ENCODE measurements at regions not wholly inside any gene's neighbourhood (a gene's known extent, or its start where the extent isn't known, plus 50 kb on each side); places are given as distances from the start of the nearest gene placed in this dataset.
"Not testable (repeated sequence)": the region's sequence is repeated elsewhere in the genome, so short reads cannot be mapped to it uniquely, and the experiment has no call there.

GRCh38 chr4:75327804-75328512, 186.2 kb downstream of the RCHY1 start:
- no peak for DNase-seq (ENCODE audit: low spot score)
- in situ Hi-C loops (cut with MboI; ENCODE audit: low pct_unique_long_range_greater_than_20kb, low sequenced_read_pairs, unreplicated experiment) = no loop called here
- TF ChIP-seq CTCF (IDR thresholded peaks at IDR 0.05; ENCODE audit: extremely low read depth, insufficient read depth, missing control alignments) = no peak

- DNase-seq (ENCODE audit: low spot score) = no peak
- in situ Hi-C loops (cut with MboI; ENCODE audit: low pct_unique_long_range_greater_than_20kb, low sequenced_read_pairs, unreplicated experiment) = no loop called here
- no peak for TF ChIP-seq CTCF (IDR thresholded peaks at IDR 0.05; ENCODE audit: extremely low read depth, insufficient read depth, missing control alignments)
Observed at GRCh38 chr4:75325318-75325979, 188.8 kb downstream of the RCHY1 start.

GRCh38 chr4:75321484-75321883, 192.7 kb downstream of the RCHY1 start:
- TF ChIP-seq CTCF (IDR thresholded peaks at IDR 0.05; ENCODE audit: extremely low read depth, insufficient read depth, missing control alignments) = no peak
- in situ Hi-C loops (cut with MboI; ENCODE audit: low pct_unique_long_range_greater_than_20kb, low sequenced_read_pairs, unreplicated experiment) = no loop called here

GRCh38 chr4:75317641-75318040, 196.6 kb downstream of the RCHY1 start:
- in situ Hi-C loops (cut with MboI; ENCODE audit: low pct_unique_long_range_greater_than_20kb, low sequenced_read_pairs, unreplicated experiment); DNase-seq (ENCODE audit: low spot score): not testable (repeated sequence)

More at GRCh38 chr4:75321484-75321883, 192.7 kb downstream of the RCHY1 start:
- DNase-seq (ENCODE audit: low spot score) = no peak

GRCh38 chr4:75308049-75308448, 206.2 kb downstream of the RCHY1 start:
- DNase-seq (ENCODE audit: low spot score) = no peak
- TF ChIP-seq CTCF (IDR thresholded peaks at IDR 0.05; ENCODE audit: extremely low read depth, insufficient read depth, missing control alignments) = no peak
- in situ Hi-C loops (cut with MboI; ENCODE audit: low pct_unique_long_range_greater_than_20kb, low sequenced_read_pairs, unreplicated experiment) = no loop called here

GRCh38 chr4:75306506-75306905, 207.7 kb downstream of the RCHY1 start:
- no peak for TF ChIP-seq CTCF (IDR thresholded peaks at IDR 0.05; ENCODE audit: extremely low read depth, insufficient read depth, missing control alignments)
- DNase-seq (ENCODE audit: low spot score) = no peak
- in situ Hi-C loops (cut with MboI; ENCODE audit: low pct_unique_long_range_greater_than_20kb, low sequenced_read_pairs, unreplicated experiment) = no loop called here

- no peak for TF ChIP-seq CTCF (IDR thresholded peaks at IDR 0.05; ENCODE audit: extremely low read depth, insufficient read depth, missing control alignments)
- in situ Hi-C loops (cut with MboI; ENCODE audit: low pct_unique_long_range_greater_than_20kb, low sequenced_read_pairs, unreplicated experiment) = no loop called here
Observed at GRCh38 chr4:75302648-75303047, 211.6 kb downstream of the RCHY1 start.

More at GRCh38 chr4:75302648-75303047, 211.6 kb downstream of the RCHY1 start:
- no peak for DNase-seq (ENCODE audit: low spot score)
